ENCODE measurements at regions not wholly inside any gene's neighbourhood (a gene's known extent, or its start where the extent isn't known, plus 50 kb on each side); places are given as distances from the start of the nearest gene placed in this dataset.

DNA sequence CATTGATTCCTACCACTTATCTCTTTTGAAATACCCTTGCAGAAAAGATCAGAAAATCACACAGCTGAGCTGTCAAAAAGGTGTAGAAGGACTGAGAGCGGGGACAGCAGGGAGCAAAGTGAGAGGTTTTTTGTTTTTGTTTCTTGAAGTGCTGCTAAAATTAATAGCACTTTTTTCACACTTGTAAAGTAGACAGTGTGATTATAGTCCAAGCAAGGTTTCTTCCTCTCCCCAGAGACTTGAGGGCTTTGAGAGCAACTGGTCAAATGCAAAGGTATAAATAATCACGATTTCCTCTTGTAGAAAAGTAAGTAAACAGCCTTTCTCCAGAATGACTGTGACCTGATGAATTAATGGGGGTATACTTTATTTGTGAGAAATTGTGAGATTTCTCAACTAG is 326.9 kb downstream of the ZNF608 start:
- TF ChIP-seq ZNF214 (tag by site-specific recombination; IDR thresholded peaks at IDR 0.05; ENCODE audit: borderline replicate concordance) = no peak
- TF ChIP-seq, protein P1, sequence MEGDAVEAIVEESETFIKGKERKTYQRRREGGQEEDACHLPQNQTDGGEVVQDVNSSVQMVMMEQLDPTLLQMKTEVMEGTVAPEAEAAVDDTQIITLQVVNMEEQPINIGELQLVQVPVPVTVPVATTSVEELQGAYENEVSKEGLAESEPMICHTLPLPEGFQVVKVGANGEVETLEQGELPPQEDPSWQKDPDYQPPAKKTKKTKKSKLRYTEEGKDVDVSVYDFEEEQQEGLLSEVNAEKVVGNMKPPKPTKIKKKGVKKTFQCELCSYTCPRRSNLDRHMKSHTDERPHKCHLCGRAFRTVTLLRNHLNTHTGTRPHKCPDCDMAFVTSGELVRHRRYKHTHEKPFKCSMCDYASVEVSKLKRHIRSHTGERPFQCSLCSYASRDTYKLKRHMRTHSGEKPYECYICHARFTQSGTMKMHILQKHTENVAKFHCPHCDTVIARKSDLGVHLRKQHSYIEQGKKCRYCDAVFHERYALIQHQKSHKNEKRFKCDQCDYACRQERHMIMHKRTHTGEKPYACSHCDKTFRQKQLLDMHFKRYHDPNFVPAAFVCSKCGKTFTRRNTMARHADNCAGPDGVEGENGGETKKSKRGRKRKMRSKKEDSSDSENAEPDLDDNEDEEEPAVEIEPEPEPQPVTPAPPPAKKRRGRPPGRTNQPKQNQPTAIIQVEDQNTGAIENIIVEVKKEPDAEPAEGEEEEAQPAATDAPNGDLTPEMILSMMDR (tag by site-specific recombination; IDR thresholded peaks at IDR 0.05) = no peak
- TF ChIP-seq ZNF830 (tag by site-specific recombination; IDR thresholded peaks at IDR 0.05; ENCODE audit: low read depth) = no peak
- TF ChIP-seq ZNF658 (tag by site-specific recombination; IDR thresholded peaks at IDR 0.05) = no peak
- TF ChIP-seq GLI2 (tag by site-specific recombination; IDR thresholded peaks at IDR 0.05; ENCODE audit: borderline replicate concordance, low read depth) = no peak
- TF ChIP-seq, protein P2, sequence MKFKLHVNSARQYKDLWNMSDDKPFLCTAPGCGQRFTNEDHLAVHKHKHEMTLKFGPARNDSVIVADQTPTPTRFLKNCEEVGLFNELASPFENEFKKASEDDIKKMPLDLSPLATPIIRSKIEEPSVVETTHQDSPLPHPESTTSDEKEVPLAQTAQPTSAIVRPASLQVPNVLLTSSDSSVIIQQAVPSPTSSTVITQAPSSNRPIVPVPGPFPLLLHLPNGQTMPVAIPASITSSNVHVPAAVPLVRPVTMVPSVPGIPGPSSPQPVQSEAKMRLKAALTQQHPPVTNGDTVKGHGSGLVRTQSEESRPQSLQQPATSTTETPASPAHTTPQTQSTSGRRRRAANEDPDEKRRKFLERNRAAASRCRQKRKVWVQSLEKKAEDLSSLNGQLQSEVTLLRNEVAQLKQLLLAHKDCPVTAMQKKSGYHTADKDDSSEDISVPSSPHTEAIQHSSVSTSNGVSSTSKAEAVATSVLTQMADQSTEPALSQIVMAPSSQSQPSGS (tag by site-specific recombination; IDR thresholded peaks at IDR 0.05; ENCODE audit: low read depth) = no peak
- TF ChIP-seq, protein P3, sequence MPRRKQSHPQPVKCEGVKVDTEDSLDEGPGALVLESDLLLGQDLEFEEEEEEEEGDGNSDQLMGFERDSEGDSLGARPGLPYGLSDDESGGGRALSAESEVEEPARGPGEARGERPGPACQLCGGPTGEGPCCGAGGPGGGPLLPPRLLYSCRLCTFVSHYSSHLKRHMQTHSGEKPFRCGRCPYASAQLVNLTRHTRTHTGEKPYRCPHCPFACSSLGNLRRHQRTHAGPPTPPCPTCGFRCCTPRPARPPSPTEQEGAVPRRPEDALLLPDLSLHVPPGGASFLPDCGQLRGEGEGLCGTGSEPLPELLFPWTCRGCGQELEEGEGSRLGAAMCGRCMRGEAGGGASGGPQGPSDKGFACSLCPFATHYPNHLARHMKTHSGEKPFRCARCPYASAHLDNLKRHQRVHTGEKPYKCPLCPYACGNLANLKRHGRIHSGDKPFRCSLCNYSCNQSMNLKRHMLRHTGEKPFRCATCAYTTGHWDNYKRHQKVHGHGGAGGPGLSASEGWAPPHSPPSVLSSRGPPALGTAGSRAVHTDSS (tag by site-specific recombination; IDR thresholded peaks at IDR 0.05) = no peak
- TF ChIP-seq, protein P4, sequence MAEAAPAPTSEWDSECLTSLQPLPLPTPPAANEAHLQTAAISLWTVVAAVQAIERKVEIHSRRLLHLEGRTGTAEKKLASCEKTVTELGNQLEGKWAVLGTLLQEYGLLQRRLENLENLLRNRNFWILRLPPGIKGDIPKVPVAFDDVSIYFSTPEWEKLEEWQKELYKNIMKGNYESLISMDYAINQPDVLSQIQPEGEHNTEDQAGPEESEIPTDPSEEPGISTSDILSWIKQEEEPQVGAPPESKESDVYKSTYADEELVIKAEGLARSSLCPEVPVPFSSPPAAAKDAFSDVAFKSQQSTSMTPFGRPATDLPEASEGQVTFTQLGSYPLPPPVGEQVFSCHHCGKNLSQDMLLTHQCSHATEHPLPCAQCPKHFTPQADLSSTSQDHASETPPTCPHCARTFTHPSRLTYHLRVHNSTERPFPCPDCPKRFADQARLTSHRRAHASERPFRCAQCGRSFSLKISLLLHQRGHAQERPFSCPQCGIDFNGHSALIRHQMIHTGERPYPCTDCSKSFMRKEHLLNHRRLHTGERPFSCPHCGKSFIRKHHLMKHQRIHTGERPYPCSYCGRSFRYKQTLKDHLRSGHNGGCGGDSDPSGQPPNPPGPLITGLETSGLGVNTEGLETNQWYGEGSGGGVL (tag by site-specific recombination; IDR thresholded peaks at IDR 0.05) = no peak
- TF ChIP-seq ZNF792 (tag by site-specific recombination; IDR thresholded peaks at IDR 0.05) = no peak
- TF ChIP-seq ZNF416 (tag by site-specific recombination; IDR thresholded peaks at IDR 0.05) = no peak
- TF ChIP-seq, protein P5, sequence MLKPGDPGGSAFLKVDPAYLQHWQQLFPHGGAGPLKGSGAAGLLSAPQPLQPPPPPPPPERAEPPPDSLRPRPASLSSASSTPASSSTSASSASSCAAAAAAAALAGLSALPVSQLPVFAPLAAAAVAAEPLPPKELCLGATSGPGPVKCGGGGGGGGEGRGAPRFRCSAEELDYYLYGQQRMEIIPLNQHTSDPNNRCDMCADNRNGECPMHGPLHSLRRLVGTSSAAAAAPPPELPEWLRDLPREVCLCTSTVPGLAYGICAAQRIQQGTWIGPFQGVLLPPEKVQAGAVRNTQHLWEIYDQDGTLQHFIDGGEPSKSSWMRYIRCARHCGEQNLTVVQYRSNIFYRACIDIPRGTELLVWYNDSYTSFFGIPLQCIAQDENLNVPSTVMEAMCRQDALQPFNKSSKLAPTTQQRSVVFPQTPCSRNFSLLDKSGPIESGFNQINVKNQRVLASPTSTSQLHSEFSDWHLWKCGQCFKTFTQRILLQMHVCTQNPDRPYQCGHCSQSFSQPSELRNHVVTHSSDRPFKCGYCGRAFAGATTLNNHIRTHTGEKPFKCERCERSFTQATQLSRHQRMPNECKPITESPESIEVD (tag by site-specific recombination; IDR thresholded peaks at IDR 0.05) = no peak
- TF ChIP-seq ZNF311 (tag by site-specific recombination; IDR thresholded peaks at IDR 0.05; ENCODE audit: borderline replicate concordance) = no peak
- TF ChIP-seq ZNF707 (tag by site-specific recombination; IDR thresholded peaks at IDR 0.05) = no peak

Data from HEK293 (cell line).